ENCODE measurements at regions not wholly inside any gene's neighbourhood (a gene's known extent, or its start where the extent isn't known, plus 50 kb on each side); places are given as distances from the start of the nearest gene placed in this dataset.
"Not testable (repeated sequence)": the region's sequence is repeated elsewhere in the genome, so short reads cannot be mapped to it uniquely, and the experiment has no call there.

- H3K27me3 ChIP-seq (ENCODE audit: insufficient read depth, low read depth, severe bottlenecking) = no peaks in the 10 kb centered on the region
- peaks cover 3% of the 10 kb centered on the region for H3K9me3 ChIP-seq (ENCODE audit: severe bottlenecking)
- no peak overlapping the region for H3K27ac ChIP-seq
- no peaks in the 10 kb centered on the region for H3K36me3 ChIP-seq
- DNase-seq = no peak
- no peak for TF ChIP-seq CTCF (IDR thresholded peaks at IDR 0.05; ENCODE audit: low read depth, low read length)
- H3K4me3 ChIP-seq (ENCODE audit: low read depth, low read length) = no peak overlapping the region
These were observed 332.9 kb upstream of the RBMS1 start for GRCh38 chr2:160826496-160826895.

GRCh38 chr2:160828076-160828475 is 332.2 kb upstream of the TANK start:
- DNase-seq = no peak
- Histone ChIP-seq H3K27me3 (ENCODE audit: insufficient read depth, low read depth, severe bottlenecking) (no peaks in the 10 kb centered on the region), H3K36me3 (no peaks in the 10 kb centered on the region), H3K9me3 (ENCODE audit: severe bottlenecking) (no peaks in the 10 kb centered on the region), H3K27ac (no peak overlapping the region), H3K4me3 (ENCODE audit: low read depth, low read length) (no peak overlapping the region)
- TF ChIP-seq CTCF (IDR thresholded peaks at IDR 0.05; ENCODE audit: low read depth, low read length) = no peak

GRCh38 chr2:160832381-160832780 is 327.8 kb upstream of the TANK start:
- not testable (repeated sequence) for H3K27ac ChIP-seq; DNase-seq; H3K36me3 ChIP-seq; H3K9me3 ChIP-seq (ENCODE audit: severe bottlenecking); H3K4me3 ChIP-seq (ENCODE audit: low read depth, low read length); H3K27me3 ChIP-seq (ENCODE audit: insufficient read depth, low read depth, severe bottlenecking)

- no peak for TF ChIP-seq CTCF (IDR thresholded peaks at IDR 0.05; ENCODE audit: low read depth, low read length)
- Histone ChIP-seq H3K27me3 (ENCODE audit: insufficient read depth, low read depth, severe bottlenecking) (no peaks in the 10 kb centered on the region), H3K9me3 (ENCODE audit: severe bottlenecking) (no peaks in the 10 kb centered on the region), H3K27ac (no peak overlapping the region), H3K4me3 (ENCODE audit: low read depth, low read length) (no peak overlapping the region), H3K36me3 (no peaks in the 10 kb centered on the region)
- DNase-seq = no peak
These were observed 325.1 kb upstream of the TANK start for GRCh38 chr2:160835166-160835565.

GRCh38 chr2:160836755-160837154 is 323.5 kb upstream of the TANK start:
- Histone ChIP-seq H3K4me3 (ENCODE audit: low read depth, low read length) (no peak overlapping the region), H3K9me3 (ENCODE audit: severe bottlenecking) (no peaks in the 10 kb centered on the region), H3K36me3 (no peaks in the 10 kb centered on the region), H3K27ac (no peak overlapping the region), H3K27me3 (ENCODE audit: insufficient read depth, low read depth, severe bottlenecking) (no peaks in the 10 kb centered on the region)
- no peak for DNase-seq
- no peak for TF ChIP-seq CTCF (IDR thresholded peaks at IDR 0.05; ENCODE audit: low read depth, low read length)

- no peaks in the 10 kb centered on the region for H3K27me3 ChIP-seq (ENCODE audit: insufficient read depth, low read depth, severe bottlenecking)
- no peaks in the 10 kb centered on the region for H3K9me3 ChIP-seq (ENCODE audit: severe bottlenecking)
- DNase-seq = no peak
- H3K36me3 ChIP-seq = no peaks in the 10 kb centered on the region
- no peak for TF ChIP-seq CTCF (IDR thresholded peaks at IDR 0.05; ENCODE audit: low read depth, low read length)
- no peak overlapping the region for H3K27ac ChIP-seq
- H3K4me3 ChIP-seq (ENCODE audit: low read depth, low read length) = no peak overlapping the region
These were observed 322.8 kb upstream of the TANK start for GRCh38 chr2:160837416-160837815.
